ENCODE measurements at regions not wholly inside any gene's neighbourhood (a gene's known extent, or its start where the extent isn't known, plus 50 kb on each side); places are given as distances from the start of the nearest gene placed in this dataset.
A peak's percentile ranks its signal among the peaks of the same experiment; 100 is the strongest.

GRCh38 chr6:1016329-1017302, 295.3 kb upstream of the FOXQ1 start:
- Mint-ChIP-seq H3K4me1 (no peaks in the 10 kb centered on the region), H3K27ac (no peak overlapping the region)
- no peak for TF ChIP-seq CTCF (IDR thresholded peaks at IDR 0.05)

GRCh38 chr6:1015825-1016224, 296.1 kb upstream of the FOXQ1 start:
- no peak overlapping the region for H3K9ac ChIP-seq (ENCODE audit: insufficient read depth, low read length, poor library complexity, severe bottlenecking)
- no peaks in the 10 kb centered on the region for H3K9me3 ChIP-seq (replicated peaks in 1 of 2; ENCODE audit: control insufficient read depth in 1 of 2, insufficient read depth in 1 of 2, low read length in 2 of 2)
- no peak overlapping the region for H2AFZ ChIP-seq (ENCODE audit: insufficient read depth, low read depth, low read length, poor library complexity, severe bottlenecking)
- H3K4me1 ChIP-seq (ENCODE audit: control insufficient read depth in 1 of 2, insufficient read depth in 2 of 2, low read length in 2 of 2): no peaks in the 10 kb centered on the region
- H3K36me3 ChIP-seq (replicated peaks in 1 of 2; ENCODE audit: control insufficient read depth in 1 of 2, insufficient read depth in 2 of 2, low read length in 2 of 2): no peaks in the 10 kb centered on the region
- Mint-ChIP-seq H3K4me3 (no peak overlapping the region), H3K36me3 (no peaks in the 10 kb centered on the region), H3K9me3 (peaks cover 0 to 13% (median 3%) of the 10 kb centered on the region in 7 donors), H3K27ac (peak overlapping the region in 1 of 7 donors; percentile 16), H3K27me3 (ENCODE audit: low read depth in 3 of 3) (peaks cover 2 to 11% (median 4%) of the 10 kb centered on the region in 3 donors), H3K4me1 (no peaks in the 10 kb centered on the region)
- H3K27me3 ChIP-seq (ENCODE audit: control insufficient read depth in 2 of 2, insufficient read depth in 2 of 2, low read length in 2 of 2): no peaks in the 10 kb centered on the region
- no peak overlapping the region for H3K4me2 ChIP-seq (replicated peaks; ENCODE audit: extremely low read depth, low read length, poor library complexity, severe bottlenecking)
- H4K20me1 ChIP-seq (ENCODE audit: insufficient read depth, low read length): no peaks in the 10 kb centered on the region
- TF ChIP-seq CTCF (IDR thresholded peaks at IDR 0.05): no peak
- DNase-seq: no peak
- H3K79me2 ChIP-seq (ENCODE audit: insufficient read depth, low read length): no peaks in the 10 kb centered on the region
- H3K4me3 ChIP-seq (replicated peaks in 1 of 3; ENCODE audit: low read depth in 2 of 3, low read length in 3 of 3): no peak overlapping the region
- intact Hi-C loops (cut with micrococcal nuclease): no loop called here
- no peak overlapping the region for H3K27ac ChIP-seq (ENCODE audit: low read depth in 1 of 2, low read length in 2 of 2)

More at GRCh38 chr6:1016329-1017302, 295.3 kb upstream of the FOXQ1 start:
- H4K20me1 ChIP-seq (ENCODE audit: insufficient read depth, low read length): no peaks in the 10 kb centered on the region
- no peaks in the 10 kb centered on the region for H3K27me3 ChIP-seq (ENCODE audit: control insufficient read depth in 2 of 2, insufficient read depth in 2 of 2, low read length in 2 of 2)
- no peak overlapping the region for H3K9ac ChIP-seq (ENCODE audit: insufficient read depth, low read length, poor library complexity, severe bottlenecking)
- intact Hi-C loops (cut with micrococcal nuclease): no loop called here
- no peaks in the 10 kb centered on the region for H3K79me2 ChIP-seq (ENCODE audit: insufficient read depth, low read length)
- Mint-ChIP-seq H3K36me3 (no peaks in the 10 kb centered on the region), H3K9me3 (peaks cover 0 to 19% (median 5%) of the 10 kb centered on the region in 7 donors), H3K27me3 (ENCODE audit: low read depth in 3 of 3) (peaks cover 2 to 11% (median 4%) of the 10 kb centered on the region in 3 donors), H3K4me3 (no peak overlapping the region)
- H3K4me2 ChIP-seq (replicated peaks; ENCODE audit: extremely low read depth, low read length, poor library complexity, severe bottlenecking): no peak overlapping the region
- no peak for DNase-seq
- H3K4me1 ChIP-seq (ENCODE audit: control insufficient read depth in 1 of 2, insufficient read depth in 2 of 2, low read length in 2 of 2): no peaks in the 10 kb centered on the region
- no peak overlapping the region for H3K27ac ChIP-seq (ENCODE audit: low read depth in 1 of 2, low read length in 2 of 2)
- peaks cover 0 to under 1% of the 10 kb centered on the region in 2 donors for H3K9me3 ChIP-seq (replicated peaks in 1 of 2; ENCODE audit: control insufficient read depth in 1 of 2, insufficient read depth in 1 of 2, low read length in 2 of 2)
- H3K4me3 ChIP-seq (replicated peaks in 1 of 3; ENCODE audit: low read depth in 2 of 3, low read length in 3 of 3): no peak overlapping the region
- H2AFZ ChIP-seq (ENCODE audit: insufficient read depth, low read depth, low read length, poor library complexity, severe bottlenecking): no peak overlapping the region
- 72% methylated on average over 13 of the region's 18 CpGs for WGBS (ENCODE audit: insufficient coverage)
- no peaks in the 10 kb centered on the region for H3K36me3 ChIP-seq (replicated peaks in 1 of 2; ENCODE audit: control insufficient read depth in 1 of 2, insufficient read depth in 2 of 2, low read length in 2 of 2)
